ENCODE measurements at regions not wholly inside any gene's neighbourhood (a gene's known extent, or its start where the extent isn't known, plus 50 kb on each side); places are given as distances from the start of the nearest gene placed in this dataset.

DNA sequence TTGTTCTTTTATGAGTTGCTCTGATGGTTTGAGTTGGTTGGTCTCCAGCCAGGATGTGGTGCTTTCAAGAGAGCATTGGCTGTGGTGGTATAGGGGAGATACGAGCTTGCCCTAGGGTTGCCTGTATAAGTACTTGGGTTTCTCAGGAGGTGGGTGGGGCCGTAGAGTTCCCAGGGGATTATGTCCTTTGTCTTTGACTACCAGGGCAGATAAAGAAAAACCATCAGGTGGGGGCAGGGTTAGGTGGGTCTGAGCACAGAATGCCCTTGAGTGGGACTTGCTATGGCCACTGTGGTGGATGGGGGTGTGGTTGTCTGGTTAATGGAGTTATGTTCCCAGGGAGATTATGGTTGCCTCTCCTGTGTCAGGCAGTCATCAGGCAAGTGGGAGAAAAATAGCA is 247.9 kb upstream of the HAND2 start:
- H3K4me1 ChIP-seq (ENCODE audit: control insufficient read depth, low read length): no peaks in the 10 kb centered on the region
- H3K9me2 ChIP-seq (replicated peaks; ENCODE audit: control insufficient read depth, low read length): no peaks in the 10 kb centered on the region
- H3K27me3 ChIP-seq (ENCODE audit: control insufficient read depth, low read length): no peaks in the 10 kb centered on the region
- H4K20me1 ChIP-seq (ENCODE audit: control insufficient read depth, insufficient read depth, low read depth, low read length): no peaks in the 10 kb centered on the region
- H3K27ac ChIP-seq (ENCODE audit: low read depth, low read length): no peak overlapping the region
- H3K4me2 ChIP-seq (ENCODE audit: low read length): no peak overlapping the region
- H3K36me3 ChIP-seq (ENCODE audit: control insufficient read depth, low read length): no peaks in the 10 kb centered on the region
- H3F3A ChIP-seq (ENCODE audit: control insufficient read depth, insufficient read depth): no peaks in the 10 kb centered on the region
- TF ChIP-seq EZH2phosphoT487 (IDR thresholded peaks at IDR 0.05; ENCODE audit: borderline replicate concordance, low read length): no peak
- TF ChIP-seq CTCF (IDR thresholded peaks at IDR 0.05; ENCODE audit: low read depth, low read length, poor library complexity, severe bottlenecking): no peak
- no peak overlapping the region for H3K4me3 ChIP-seq (ENCODE audit: low read length)
- no peaks in the 10 kb centered on the region for H3K79me2 ChIP-seq (ENCODE audit: control insufficient read depth, low read length)
- H3K9me3 ChIP-seq (ENCODE audit: control insufficient read depth, insufficient read depth, low read length): no peaks in the 10 kb centered on the region

DNA sequence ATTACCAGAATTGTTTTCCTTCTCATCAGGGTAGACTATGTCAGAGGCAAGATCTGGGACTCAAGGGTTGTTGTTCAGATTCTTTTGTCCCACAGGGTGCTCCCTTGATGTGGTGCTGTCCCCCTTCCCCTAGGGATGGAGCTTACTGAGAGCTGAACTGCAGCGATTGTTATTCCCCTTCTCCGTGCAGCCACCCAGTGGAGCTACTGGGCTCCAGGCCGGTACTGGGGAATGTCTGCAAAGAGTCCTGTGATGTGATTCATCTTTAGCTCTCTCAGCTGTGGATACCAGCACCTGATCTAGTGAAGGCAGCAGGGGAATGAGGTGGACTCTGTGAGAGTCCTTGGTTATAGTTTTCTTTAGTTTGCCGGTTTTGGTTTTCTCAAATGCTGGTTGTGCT is 247.4 kb upstream of the HAND2 start:
- no peak overlapping the region for H3K4me2 ChIP-seq (ENCODE audit: low read length)
- H3K4me3 ChIP-seq (ENCODE audit: low read length): no peak overlapping the region
- no peaks in the 10 kb centered on the region for H3F3A ChIP-seq (ENCODE audit: control insufficient read depth, insufficient read depth)
- H3K27ac ChIP-seq (ENCODE audit: low read depth, low read length): no peak overlapping the region
- H3K27me3 ChIP-seq (ENCODE audit: control insufficient read depth, low read length): no peaks in the 10 kb centered on the region
- TF ChIP-seq CTCF (IDR thresholded peaks at IDR 0.05; ENCODE audit: low read depth, low read length, poor library complexity, severe bottlenecking) (no peak), EZH2phosphoT487 (IDR thresholded peaks at IDR 0.05; ENCODE audit: borderline replicate concordance, low read length) (no peak)
- no peaks in the 10 kb centered on the region for H3K9me2 ChIP-seq (replicated peaks; ENCODE audit: control insufficient read depth, low read length)
- no peaks in the 10 kb centered on the region for H4K20me1 ChIP-seq (ENCODE audit: control insufficient read depth, insufficient read depth, low read depth, low read length)
- H3K9me3 ChIP-seq (ENCODE audit: control insufficient read depth, insufficient read depth, low read length): no peaks in the 10 kb centered on the region
- H3K79me2 ChIP-seq (ENCODE audit: control insufficient read depth, low read length): no peaks in the 10 kb centered on the region
- H3K4me1 ChIP-seq (ENCODE audit: control insufficient read depth, low read length): no peaks in the 10 kb centered on the region
- no peaks in the 10 kb centered on the region for H3K36me3 ChIP-seq (ENCODE audit: control insufficient read depth, low read length)

DNA sequence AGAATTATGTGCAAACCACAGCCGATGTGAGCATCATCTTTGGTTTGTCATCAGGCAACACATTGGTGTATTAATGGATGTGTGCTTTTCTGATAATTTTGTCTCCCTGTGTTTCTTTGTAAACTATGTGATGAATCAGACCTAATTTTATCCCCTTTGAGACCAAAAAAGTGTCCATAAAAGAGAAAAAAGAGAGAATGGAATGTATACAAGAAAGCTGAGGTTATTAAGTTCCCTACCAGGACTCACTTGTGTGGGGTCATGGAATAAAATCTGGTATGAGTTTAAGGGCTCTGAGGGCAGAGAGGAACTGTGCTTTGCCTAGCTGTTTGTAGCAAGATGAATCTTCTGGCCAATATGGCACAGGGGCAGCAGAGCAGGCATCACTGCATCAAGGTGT is 239.5 kb upstream of the HAND2 start:
- Histone ChIP-seq H3K27ac (ENCODE audit: low read depth, low read length) (no peak overlapping the region), H3K27me3 (ENCODE audit: control insufficient read depth, low read length) (no peaks in the 10 kb centered on the region), H3K9me2 (replicated peaks; ENCODE audit: control insufficient read depth, low read length) (no peaks in the 10 kb centered on the region), H3K79me2 (ENCODE audit: control insufficient read depth, low read length) (no peaks in the 10 kb centered on the region), H3K4me2 (ENCODE audit: low read length) (no peak overlapping the region), H3K9me3 (ENCODE audit: control insufficient read depth, insufficient read depth, low read length) (no peaks in the 10 kb centered on the region), H3K4me1 (ENCODE audit: control insufficient read depth, low read length) (no peaks in the 10 kb centered on the region), H3K36me3 (ENCODE audit: control insufficient read depth, low read length) (no peaks in the 10 kb centered on the region), H3F3A (ENCODE audit: control insufficient read depth, insufficient read depth) (no peaks in the 10 kb centered on the region), H3K4me3 (ENCODE audit: low read length) (no peak overlapping the region), H4K20me1 (ENCODE audit: control insufficient read depth, insufficient read depth, low read depth, low read length) (no peaks in the 10 kb centered on the region)
- no peak for TF ChIP-seq CTCF (IDR thresholded peaks at IDR 0.05; ENCODE audit: low read depth, low read length, poor library complexity, severe bottlenecking)
- no peak for TF ChIP-seq EZH2phosphoT487 (IDR thresholded peaks at IDR 0.05; ENCODE audit: borderline replicate concordance, low read length)

DNA sequence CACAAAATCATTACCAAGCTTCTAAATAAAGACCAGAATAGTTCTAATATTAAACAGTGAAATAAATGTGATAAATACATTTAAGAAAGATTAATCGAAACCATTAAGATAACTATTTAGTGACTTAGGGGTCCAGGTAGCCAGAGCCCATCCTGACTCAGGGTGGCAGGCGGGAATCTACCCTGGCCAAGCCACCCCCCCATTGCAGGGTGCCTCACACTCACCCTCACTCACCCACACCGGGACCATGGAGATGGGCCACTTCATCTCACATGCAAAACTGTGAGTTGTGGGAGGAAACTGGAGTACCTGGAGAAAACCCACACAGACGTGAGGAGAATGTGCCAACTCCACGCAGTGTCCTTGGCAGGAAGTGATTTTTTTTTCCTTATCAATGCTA is 237.6 kb upstream of the HAND2 start:
- H3K36me3 ChIP-seq (ENCODE audit: control insufficient read depth, low read length): no peaks in the 10 kb centered on the region
- no peaks in the 10 kb centered on the region for H4K20me1 ChIP-seq (ENCODE audit: control insufficient read depth, insufficient read depth, low read depth, low read length)
- H3K79me2 ChIP-seq (ENCODE audit: control insufficient read depth, low read length): no peaks in the 10 kb centered on the region
- H3F3A ChIP-seq (ENCODE audit: control insufficient read depth, insufficient read depth): no peaks in the 10 kb centered on the region
- no peaks in the 10 kb centered on the region for H3K27me3 ChIP-seq (ENCODE audit: control insufficient read depth, low read length)
- no peaks in the 10 kb centered on the region for H3K9me3 ChIP-seq (ENCODE audit: control insufficient read depth, insufficient read depth, low read length)
- no peaks in the 10 kb centered on the region for H3K9me2 ChIP-seq (replicated peaks; ENCODE audit: control insufficient read depth, low read length)
- no peaks in the 10 kb centered on the region for H3K4me1 ChIP-seq (ENCODE audit: control insufficient read depth, low read length)
- TF ChIP-seq EZH2phosphoT487 (IDR thresholded peaks at IDR 0.05; ENCODE audit: borderline replicate concordance, low read length): no peak
- H3K4me2 ChIP-seq (ENCODE audit: low read length): no peak overlapping the region
- H3K4me3 ChIP-seq (ENCODE audit: low read length): no peak overlapping the region
- H3K27ac ChIP-seq (ENCODE audit: low read depth, low read length): no peak overlapping the region
